Fibroblast of the aortic adventitia (primary cell): ENCODE measurements at regions not wholly inside any gene's neighbourhood (a gene's known extent, or its start where the extent isn't known, plus 50 kb on each side); places are given as distances from the start of the nearest gene placed in this dataset.
A peak's percentile ranks its signal among the peaks of the same experiment; 100 is the strongest.

Experiments
- DNase-seq: peaks from one replicate; pipeline ENCODE4 v3.0.0-alpha.2; 2010; ENCODE audit warnings: low read depth
- H3K4me3 ChIP-seq: 2 replicates; pipeline ENCODE4 v1.5.1; 2011; ENCODE audit warnings: low read depth, mild to moderate bottlenecking, control low read depth, low read length, moderate library complexity
- TF ChIP-seq, protein P1 (sequence below): IDR thresholded peaks from 2 replicates; pipeline ENCODE4 v1.5.1; 2011; ENCODE audit warnings: mild to moderate bottlenecking, low read length, control low read depth, inconsistent platforms; ENCODE audit not compliant: insufficient read depth

DNA sequence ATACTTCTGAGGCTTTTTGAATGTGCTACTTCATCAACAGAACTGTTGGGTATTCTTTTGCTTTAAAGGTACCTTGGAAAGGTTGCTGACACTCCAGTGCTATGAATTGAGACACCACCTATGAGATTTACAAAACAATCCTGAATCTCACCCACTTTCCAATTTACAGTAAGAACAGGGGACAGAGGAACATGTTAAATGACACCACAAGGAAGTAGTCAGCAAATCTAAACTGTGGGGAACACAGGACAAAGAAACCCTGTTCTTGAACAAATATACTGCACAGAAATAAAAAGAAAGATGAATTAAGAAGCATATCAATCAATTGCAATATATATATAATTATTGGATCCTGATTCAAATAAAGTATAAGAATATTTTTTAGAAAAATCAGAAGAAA lies 216.7 kb upstream of the ARID1B start:
- DNase-seq = no peak
- TF ChIP-seq, protein P1, sequence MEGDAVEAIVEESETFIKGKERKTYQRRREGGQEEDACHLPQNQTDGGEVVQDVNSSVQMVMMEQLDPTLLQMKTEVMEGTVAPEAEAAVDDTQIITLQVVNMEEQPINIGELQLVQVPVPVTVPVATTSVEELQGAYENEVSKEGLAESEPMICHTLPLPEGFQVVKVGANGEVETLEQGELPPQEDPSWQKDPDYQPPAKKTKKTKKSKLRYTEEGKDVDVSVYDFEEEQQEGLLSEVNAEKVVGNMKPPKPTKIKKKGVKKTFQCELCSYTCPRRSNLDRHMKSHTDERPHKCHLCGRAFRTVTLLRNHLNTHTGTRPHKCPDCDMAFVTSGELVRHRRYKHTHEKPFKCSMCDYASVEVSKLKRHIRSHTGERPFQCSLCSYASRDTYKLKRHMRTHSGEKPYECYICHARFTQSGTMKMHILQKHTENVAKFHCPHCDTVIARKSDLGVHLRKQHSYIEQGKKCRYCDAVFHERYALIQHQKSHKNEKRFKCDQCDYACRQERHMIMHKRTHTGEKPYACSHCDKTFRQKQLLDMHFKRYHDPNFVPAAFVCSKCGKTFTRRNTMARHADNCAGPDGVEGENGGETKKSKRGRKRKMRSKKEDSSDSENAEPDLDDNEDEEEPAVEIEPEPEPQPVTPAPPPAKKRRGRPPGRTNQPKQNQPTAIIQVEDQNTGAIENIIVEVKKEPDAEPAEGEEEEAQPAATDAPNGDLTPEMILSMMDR = no peak
- H3K4me3 ChIP-seq = no peak overlapping the region

DNA sequence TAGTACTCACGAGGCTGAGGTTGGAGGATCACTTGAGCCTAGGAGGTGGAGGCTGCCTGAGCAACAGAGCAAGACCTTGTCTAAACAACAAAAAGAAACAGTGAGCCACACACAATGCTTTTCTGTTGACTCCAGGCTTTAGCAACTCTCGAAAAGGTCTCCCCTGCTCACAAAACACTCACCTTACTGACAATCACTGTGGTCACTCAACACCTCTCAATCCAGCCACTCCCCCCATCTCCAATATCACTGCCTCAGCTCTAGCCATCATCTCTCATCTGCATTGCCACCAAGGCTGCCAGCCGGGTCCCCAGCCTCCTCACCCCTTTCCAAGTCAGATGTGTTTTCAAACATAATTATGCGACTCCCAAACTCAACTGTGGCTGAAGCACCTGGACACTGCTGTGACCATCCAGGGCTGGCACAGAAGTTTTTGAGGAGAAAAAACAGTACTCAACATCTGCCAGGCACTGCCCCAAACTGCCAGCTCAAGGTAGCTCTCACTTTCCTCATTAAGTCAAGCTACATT lies 218.0 kb upstream of the ARID1B start:
- TF ChIP-seq, protein P1 = no peak
- DNase-seq = no peak
- H3K4me3 ChIP-seq = no peak overlapping the region

DNA sequence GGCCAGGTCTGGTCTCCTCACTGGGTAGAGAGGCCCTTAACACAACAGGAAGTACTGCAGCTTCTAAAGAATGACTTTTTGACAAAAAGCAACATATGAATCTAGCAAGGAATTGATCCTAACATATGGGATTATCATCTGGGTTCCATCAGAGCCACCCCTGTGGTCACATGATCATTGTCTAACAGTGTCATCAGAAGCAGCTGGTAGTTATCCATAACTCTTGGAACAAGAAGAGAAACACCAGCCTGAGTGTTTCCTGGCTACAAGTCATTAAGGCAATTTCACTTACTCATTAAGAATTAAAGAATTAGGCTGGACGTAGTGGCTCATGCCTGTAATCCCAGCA lies 219.3 kb upstream of the ARID1B start:
- TF ChIP-seq, protein P1 = no peak
- H3K4me3 ChIP-seq = no peak overlapping the region
- DNase-seq = no peak

DNA sequence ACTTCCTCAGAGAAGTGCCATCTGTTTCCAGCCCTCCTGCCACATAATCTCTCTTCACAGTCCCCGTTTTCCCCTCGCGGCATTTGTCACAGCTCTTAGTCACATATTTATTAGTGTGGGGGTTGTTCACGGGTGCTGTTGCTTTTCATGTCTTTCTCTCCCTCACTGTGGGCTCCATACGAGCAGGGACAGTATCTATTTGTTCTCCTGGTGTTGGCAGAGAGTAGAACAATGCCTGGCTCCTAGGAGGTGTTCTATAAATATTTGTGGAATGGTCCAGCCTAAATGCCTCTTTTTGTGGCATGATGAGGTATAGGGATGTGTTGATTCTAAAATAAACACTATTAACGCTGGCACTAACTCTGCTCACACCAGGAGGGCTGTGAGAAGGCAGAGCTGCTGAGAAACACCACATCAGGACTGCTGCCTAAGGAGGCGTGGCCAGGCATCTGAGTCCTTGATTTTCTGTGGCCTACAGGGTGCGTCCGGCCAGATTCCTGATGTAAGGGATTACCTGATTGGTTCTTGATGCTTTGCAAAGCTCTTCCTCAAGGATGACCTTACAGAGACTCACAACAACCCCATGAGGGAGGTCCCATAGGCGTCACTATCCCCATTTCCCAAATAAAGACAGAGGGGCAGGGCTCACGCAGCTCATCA lies 219.8 kb upstream of the ARID1B start:
- peak; percentile 21 for DNase-seq
- TF ChIP-seq, protein P1 = no peak
- no peak overlapping the region for H3K4me3 ChIP-seq

DNA sequence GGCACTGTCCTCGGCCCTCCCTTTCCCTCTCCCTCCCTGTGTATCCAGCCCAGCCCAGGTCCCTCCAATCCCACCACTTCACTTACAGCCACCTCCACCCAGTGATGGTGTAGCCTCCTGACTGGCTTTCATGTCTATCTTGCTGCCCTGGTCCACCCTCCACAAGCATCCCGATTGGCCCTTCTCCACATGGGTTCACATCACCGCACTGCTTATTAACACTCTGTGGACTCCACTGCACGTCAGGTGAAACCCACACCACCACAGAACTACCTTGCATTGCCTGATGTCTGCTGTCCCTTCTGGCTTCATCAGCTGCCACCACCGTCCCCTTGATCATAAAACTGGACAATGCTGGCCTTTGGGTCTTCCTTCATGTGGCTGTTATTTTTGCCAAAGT lies 220.4 kb upstream of the ARID1B start:
- no peak for DNase-seq
- TF ChIP-seq, protein P1 = no peak
- no peak overlapping the region for H3K4me3 ChIP-seq

DNA sequence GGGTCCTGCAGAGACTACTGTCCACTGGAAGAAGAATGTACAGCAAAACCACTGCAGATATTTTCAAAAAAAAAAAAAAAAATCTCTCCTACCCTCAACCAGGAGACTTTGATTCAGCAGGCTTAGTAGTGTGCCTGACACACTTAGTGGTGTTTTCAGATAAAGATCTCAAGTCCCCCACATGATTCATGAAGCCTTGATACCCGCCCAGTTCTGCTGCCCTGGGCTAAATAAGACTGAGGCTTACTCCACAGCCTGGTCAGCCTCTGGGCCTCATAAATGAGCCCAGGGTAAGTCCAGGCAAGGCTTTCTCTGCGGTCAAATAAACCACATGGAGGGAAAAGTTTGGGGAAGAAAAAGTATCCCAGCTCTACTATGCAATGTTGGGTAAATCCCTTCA lies 222.1 kb upstream of the ARID1B start:
- H3K4me3 ChIP-seq = no peak overlapping the region
- TF ChIP-seq, protein P1 = no peak
- DNase-seq = no peak

DNA sequence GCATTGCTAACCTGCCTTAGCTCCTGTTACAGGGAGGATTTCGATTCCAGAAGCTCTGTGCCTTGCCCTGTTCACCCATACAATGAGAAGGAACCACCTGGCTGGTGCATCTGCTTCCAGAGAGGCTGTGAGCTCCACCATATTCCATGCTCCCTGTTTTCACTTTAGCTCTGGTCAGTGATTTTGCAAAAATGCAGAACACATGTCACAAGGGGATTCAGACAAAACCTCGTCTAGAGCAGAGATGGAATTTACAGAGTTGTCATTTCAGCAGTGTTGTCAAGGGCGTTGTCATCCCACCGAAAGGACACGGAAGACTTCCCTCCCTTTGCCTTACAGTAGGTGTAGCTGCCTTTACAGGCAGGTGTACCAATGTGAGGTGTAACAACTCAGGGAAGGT lies 223.0 kb upstream of the ARID1B start:
- no peak for DNase-seq
- TF ChIP-seq, protein P1 = no peak

More for the DNA sequence above, 223.0 kb upstream of the ARID1B start:
- H3K4me3 ChIP-seq = no peak overlapping the region
